Right renal pelvis (tissue), 4 donors: ENCODE measurements at regions not wholly inside any gene's neighbourhood (a gene's known extent, or its start where the extent isn't known, plus 50 kb on each side); places are given as distances from the start of the nearest gene placed in this dataset.
"Not testable (repeated sequence)": the region's sequence is repeated elsewhere in the genome, so short reads cannot be mapped to it uniquely, and the experiment has no call there.

Experiments used
- DNase-seq, 4 donors: peaks; one replicate each; pipeline ENCODE4 v3.0.0-alpha.2; 2013; ENCODE audit warnings: low read depth in 4 of 4, low spot score in 3 of 4, missing footprints in 1 of 4

DNA sequence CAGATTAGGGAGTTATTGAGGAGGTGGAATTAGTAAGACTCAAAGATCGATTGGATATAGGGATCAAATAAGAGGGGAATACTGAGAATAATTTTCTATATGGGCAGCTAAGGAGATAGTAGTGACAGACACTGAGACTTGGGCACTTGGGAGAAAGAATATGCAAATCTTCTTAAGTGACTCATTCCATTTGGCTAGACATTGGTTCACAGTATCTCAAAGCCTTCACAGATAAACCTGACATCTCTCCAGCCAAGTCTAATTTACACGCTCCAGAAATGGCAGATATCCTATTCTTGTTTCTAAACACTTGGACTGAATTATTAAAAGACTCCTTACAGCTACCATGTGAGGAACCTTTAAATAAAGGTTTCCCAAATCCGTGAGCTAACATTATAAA, 104.6 kb upstream of the ADAMTS9 start:
- DNase-seq = no peak

DNA sequence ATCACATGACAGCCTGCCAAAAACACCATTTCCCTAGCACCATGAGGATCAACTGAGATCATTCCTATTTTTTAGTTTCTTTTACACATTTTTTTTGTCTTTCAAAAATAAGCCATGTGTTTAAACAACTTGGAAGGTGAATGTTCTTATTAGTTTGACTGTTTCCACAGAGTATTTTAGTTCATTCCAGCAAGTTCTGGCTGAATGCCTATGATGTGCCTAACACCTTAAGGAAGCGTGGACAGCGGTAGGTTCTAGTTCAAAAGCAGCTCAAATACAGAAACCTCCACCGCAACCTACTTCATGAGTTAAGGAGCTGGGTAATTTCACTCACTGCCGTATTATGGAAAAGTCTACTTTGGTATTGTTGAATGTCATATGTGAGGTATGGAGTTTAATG, 101.3 kb upstream of the ADAMTS9 start:
- no peak for DNase-seq

DNA sequence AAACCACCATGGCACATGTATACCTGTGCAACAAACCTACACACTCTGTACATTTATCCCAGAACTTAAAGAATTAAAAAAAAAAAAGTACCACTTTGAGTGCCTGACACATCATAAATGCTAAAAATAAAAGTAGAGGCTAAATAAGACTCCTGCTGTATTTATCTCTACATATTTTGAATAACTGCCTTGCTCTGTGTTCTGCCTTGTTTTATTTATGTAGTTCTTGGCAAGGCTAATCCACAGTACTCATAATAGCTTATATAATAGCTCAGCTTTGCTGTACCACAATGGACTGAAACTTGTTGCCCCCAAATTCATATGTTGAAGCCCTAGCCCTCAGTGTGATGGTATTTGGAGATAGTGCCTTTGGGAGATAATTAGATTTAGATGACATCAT, 95.4 kb upstream of the ADAMTS9 start:
- DNase-seq = no peak

DNA sequence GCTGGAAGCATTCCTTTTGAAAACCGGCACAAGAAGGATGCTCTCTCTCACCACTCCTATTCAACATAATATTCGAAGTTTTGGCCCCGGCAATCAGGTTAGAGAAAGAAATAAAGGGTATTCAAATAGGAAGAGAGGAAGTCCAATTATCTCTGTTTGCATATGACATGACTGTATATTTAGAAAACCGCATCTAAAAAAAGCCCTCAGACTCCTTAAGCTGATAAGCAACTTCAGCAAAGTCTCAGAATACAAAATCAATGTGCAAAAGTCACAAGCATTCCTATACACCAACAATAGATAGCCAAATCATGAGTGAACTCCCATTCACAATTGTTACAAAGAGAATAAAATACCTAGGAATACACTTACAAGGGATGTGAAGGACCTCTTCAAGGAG, 93.1 kb upstream of the ADAMTS9 start:
- DNase-seq = not testable (repeated sequence)

DNA sequence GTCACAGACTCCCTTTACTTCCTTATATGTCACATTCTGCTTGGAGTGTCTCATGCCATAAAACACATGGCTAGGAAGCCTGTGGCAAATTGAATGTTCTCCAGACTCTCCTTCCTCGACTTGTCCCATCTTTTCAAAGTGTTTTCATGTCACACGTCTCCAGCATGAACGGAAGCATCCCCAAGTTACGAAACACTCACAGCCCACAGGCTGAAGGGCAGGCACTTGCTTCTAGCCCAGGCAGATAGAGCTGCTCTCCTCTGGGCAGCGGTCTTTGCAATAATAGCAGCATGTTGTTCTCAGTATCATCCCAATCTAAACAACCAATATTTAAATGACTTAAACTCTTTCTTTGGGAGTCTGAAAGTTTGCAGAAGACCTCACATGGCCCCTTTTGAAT, 85.3 kb upstream of the ADAMTS9 start:
- no peak for DNase-seq

DNA sequence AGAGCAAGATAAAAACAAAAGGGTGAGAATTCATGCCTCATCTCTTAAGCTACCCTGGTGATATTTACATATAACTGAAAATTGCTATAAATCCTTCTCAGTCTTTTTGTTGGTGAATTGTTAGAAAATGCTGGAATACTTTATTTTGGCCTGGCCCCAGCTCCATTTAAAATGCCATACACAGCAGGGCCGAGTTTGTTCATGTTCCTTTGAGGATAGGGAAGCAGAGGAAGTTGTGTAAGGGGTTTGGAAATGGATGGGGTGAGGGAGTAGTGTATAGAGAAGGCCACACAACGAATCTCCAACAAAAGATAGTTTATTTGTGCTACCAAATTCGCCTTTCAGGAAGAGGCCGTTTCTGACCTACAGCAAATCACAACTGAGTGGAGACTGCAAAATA, 78.6 kb upstream of the ADAMTS9 start:
- DNase-seq = no peak

DNA sequence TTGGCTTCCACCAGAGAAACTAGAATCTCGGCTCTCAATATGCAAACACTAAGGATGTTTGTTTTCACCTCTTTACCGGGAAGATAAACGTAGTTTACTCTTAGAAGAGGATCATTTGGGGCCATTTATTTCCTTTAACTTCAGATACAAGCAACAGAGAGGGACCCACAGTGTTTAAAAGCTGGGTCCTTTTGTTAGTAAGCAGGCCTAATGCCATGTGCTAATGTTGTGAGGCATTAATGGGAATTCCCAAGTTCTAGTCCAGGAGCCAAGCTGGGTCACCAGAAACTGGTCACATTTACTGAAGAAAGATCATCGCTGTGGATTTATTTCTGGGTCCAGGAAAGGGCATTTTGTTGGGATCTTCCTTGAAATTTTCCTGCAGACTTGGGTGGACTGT, 78.1 kb upstream of the ADAMTS9 start:
- DNase-seq = no peak

DNA sequence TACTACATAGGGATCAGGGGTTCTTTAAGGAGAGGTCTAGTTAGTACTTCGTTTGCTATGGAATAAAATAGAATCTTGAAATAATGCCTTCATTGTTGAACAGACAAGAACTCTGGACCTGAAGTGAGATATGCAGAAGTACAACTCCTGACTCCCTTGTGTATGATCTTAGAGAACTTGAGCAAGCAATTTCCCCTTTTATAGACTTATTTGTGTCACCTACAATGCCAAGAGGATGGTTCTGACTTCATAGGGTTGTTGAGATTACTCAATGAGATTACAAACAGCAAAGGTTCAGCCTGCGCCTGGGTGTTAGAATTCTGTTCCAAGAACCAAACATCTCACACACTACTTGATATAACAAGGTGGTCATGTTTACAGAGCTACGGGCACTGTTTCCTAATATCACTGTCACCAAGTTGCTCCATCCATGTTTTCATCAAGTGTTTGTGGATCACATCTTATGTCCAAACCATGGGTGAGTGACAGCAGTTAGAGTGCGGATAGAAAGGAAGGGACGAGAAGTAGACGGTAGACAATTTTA, 76.7 kb upstream of the ADAMTS9 start:
- DNase-seq = no peak

DNA sequence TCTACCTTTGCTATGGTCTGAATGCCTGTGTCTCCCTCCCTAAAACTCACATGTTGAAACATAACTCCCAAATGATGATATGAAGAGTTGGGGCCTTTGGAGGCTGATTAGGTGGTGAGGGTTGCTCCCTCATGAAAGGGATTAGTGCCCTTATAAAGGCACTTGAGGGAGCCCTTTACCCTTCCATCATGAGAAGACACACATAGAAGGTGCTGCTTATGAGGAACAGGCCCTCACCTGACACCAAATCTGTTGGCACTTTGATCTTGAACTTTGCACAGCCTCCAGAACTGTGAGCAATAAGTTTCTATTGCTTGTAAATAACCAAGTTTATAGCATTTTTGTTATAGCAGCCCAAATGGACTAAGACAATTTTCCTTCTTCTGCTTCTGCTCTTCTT, 76.2 kb upstream of the ADAMTS9 start:
- DNase-seq = no peak

DNA sequence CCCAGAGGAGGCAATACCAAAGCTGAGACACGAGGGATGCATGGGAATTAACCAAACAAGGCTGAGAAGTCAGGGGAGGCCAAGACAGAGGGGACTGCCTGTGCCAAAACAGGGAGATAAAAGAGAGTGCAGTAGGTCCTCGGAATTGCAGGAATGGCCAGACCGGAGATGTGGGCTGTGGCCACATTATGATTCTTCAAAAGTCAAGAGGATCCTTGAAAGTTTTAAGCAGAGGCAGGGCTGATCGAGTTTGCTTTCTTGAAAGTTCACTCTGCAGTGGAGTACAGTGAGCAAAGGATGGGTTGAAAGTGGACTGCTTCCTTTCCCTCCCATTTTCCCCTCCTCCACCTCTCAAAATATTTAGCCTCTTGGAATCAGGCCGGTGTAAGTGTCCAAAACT, 73.9 kb upstream of the ADAMTS9 start:
- no peak for DNase-seq

DNA sequence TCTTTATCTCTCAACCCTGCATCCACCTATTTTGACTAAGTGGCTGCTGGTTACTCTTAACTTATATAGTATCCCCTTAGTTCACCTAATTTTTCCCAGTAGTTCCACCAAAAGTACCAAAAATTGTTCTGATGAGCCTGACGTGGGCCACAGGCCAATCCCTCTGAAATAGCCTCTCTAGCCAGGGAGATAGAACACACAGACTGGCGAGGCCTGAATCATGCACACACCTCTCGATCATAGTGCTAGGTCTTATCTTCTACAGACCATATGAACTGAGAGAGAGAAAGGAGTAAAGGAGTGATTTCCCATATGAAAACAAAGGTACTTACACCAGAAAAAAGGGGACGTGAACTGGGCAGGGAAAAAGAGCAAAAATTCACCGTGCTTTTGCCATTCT, 72.5 kb upstream of the ADAMTS9 start:
- no peak for DNase-seq

DNA sequence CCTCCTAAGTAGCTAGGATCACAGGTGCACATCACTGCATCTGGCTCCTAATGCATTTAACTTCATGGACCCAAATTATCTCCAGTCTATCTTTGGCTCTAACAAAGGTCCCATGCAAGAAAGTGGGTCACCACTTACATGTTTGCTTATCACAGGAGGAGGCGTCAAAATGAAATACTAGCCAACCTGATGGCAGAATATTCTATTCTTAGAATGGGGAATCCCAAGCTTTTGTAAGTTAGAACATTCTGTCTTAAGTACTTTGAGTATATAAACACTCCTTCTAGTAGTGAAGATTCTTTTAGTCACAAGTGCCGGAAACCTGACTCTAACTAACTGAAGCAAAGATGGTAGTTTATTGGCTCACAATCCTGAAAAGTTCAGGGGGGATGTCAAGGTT, 72.0 kb upstream of the ADAMTS9 start:
- no peak for DNase-seq

DNA sequence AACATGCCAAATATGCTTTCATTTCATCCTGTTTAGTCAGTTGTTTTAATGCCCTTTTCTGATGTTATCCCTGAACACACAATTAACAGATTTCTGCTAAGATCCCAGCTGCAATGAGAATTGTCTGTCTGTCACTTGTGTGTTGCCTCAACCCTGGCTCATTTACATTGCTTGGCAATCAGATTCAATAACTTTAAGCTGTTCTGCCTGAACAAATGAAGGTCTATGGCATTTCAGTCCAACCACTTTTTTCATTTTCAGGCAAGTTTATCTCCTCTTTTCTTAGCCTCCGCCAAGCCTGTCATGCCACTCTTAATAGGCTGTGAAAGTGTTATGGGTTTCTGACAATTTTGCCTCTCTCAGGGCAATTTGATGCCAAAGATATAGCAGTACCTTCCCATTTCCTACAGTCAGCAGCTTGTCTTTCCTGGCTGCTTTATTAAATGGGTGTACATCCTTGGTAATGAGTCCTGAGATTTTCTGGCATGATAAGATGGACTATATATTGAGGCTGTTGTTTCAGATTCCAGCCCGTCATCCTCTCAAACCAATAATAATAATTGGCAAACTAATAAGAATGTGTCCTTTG, 68.7 kb upstream of the ADAMTS9 start:
- DNase-seq = no peak

DNA sequence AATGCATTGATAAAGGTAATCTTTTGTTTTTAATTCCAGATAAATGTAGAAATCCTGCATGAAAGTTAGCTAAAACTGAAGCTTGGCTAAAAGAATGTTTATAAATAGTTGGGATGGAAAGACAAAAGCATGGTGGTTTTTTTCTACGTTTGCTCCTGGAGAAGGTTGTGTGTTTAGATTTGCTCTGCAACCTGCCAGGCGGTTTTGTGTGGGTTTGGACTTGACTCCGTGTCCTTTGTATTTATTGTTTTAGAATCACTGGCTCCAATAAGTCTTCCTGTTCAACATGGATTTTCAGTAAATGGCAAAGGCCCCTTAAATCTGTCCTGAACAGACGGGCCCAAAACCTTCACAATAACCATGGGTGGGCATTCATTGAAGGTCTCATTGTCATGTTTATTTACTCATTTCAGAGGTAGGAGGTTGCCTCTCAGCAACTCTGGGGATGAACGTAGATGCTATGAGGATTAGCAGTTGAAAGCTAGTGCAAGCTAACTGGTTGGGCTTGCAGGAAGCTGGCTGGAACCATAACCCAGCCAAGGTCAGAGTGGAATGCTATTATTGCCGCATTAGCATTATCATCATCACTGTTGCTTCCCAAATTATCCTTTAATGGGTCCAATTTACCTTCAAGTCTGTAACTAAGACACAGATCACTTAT, 60.6 kb upstream of the ADAMTS9 start:
- no peak for DNase-seq

DNA sequence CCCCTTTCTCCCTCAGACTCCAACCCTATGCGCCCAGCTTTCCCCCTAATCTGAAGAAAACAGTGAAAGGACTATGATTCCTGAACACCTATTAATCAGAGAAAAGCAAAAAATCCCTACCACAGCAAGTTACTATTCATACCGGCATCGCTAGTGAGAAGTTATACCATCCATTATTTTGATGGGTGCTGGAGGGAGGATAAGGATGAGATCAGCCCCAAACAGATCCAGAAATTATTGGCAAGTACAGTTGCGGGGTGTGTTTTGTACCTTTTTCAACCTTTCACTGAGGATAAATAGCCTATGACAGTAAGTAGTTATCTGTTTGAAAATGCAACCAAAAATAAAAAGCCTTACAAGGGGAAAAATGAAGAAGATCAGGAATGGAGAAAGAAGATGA, 59.9 kb upstream of the ADAMTS9 start:
- DNase-seq = no peak

DNA sequence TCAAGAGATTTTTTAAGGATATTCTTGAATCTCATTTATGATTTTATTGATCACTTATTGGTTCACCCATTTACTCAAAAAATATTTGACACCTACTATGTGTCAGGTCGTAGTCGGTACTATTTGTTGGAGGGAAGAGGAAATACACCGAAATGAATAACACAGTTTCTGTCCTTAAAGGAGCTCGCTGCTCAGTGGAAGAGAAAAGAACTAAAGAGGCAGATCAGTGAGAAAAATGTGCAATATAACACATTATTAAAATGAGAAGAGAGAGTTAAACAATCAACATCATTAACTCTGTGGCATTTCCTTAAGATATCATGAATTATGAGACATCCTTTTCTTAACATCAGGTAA, 56.1 kb upstream of the ADAMTS9 start:
- DNase-seq = no peak

DNA sequence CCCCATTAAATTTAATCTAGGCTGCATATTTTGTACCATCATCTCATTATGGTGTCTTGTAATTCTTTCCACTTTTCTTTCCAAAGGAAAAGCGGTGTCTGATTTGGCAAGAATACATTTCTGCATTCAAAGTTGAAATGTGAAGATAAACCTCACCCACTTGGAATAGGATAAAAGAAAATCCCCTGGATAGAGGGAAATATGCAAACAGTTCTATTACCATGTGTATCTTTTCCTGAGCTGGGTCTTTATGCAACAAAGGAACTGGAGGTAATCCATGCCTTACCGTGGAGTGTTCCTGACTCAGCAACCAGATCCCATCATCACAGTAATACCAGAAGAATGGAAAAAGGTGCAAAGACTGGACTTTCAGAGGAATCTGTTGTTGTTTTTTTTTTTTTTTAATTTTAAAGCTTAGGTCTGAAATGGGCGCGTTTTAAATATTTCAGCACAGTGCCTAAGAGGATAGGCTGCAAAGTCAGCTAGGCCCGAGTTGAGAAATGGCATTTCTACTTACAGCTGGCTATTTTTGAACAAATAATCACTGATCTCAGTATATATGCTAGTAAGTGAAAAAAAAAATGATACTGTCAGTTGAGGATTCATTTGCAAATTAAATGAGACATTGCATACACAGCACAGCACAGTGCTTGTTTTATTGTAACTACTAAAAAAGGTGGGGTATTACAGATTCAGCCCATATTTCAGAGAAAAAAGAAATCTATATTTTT, 55.5 kb upstream of the ADAMTS9 start:
- DNase-seq = no peak

DNA sequence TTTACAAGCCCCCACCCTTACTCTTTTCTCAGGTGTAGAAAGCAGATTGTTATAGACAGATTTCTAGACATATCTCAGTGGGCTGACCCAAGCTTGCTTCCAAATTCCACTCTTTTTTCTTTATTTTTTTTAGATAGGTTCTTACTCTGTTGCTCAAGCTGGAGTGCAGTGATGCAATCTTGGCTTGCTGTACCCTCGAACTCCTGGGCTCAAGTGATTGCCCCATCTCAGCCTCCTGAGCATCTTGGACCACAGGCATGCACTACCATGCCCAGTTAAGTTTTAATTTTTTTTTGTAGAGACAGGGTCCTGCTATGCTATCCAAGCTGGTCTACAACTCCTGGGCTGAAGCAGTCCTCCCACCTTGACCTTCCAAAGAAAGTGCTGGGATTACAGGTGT, 53.5 kb upstream of the ADAMTS9 start:
- DNase-seq = no peak

DNA sequence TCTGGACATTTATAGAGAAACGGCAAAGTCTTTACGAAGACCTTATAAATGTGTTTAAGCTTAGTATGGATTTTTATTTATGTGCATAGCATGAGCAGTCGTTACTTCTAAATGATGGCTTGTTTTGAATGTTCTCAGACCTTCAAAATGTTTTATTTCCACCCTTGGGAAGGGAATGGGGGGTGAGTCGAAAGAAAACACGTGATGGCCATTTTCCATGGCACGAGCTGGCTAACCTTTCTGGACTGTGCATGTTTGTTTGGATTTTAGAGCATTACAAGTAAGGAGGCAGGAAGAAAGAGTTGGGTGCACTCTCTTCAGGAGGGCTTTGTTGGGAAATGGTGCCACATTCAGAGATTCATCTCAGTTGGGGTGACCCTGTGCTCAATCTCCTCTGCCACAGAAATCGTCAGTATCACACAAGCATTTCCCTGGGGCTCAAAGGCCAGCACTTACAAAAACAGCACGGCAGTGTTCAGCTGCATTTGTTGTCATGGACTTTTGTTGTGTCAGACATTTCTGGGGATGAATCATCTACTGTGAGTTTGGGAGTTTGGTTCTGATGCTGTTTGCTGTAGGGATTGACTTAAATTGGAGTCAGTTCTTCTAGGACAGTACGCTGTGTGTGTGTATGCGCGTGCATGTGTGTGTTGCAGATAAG, 52.3 kb upstream of the ADAMTS9 start:
- no peak for DNase-seq
